ENCODE measurements at regions not wholly inside any gene's neighbourhood (a gene's known extent, or its start where the extent isn't known, plus 50 kb on each side); places are given as distances from the start of the nearest gene placed in this dataset.
"Not testable (repeated sequence)": the region's sequence is repeated elsewhere in the genome, so short reads cannot be mapped to it uniquely, and the experiment has no call there.

DNA sequence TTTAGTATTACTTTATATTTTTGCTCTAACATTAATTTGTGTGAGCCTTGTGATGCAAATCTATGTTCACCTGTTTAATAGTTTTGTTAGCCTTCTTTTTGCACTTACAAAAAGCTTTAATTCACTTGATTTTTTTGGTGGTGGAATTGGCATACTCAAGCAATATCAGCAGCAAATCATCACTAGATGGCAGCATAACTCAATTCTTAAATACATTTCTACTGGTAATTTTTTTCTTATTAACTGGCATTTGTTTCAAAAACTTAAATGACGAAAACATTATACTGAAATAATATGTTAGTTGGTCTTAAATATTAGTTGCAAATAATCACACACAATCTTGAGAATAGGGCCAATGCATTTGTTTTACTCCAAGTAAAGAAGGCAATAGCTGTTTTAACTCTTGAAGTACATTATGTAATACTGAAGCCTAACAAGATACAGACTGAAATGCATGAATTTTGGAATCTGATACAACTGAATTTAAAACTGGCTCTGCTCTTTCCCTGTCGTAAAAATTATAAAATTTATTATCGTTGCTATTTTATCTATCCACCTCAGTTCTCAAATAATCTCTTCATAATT, 151.5 kb downstream of the ATXN7L3B start:
- DNase-seq = peak; percentile 35

GRCh38 chr12:74689929-74690328, 152.3 kb downstream of the ATXN7L3B start:
- no peak for DNase-seq

DNA sequence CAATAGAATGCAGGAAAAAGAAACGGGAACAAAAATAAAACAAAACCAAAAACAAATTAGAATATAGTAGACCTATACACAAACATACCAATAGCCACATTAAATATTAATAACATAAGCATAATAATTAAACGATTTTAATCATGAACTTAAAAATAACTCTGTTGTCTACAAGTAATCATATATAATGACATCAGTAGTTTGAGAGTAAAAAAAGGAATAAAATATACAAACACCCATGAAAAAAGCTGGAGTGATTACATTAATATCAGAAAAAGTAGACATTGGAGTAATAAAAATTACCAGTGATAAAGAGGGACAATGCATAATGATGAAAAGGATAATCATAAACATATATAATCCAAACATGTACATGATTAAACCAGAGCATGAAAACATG, 181.8 kb downstream of the ATXN7L3B start:
- DNase-seq = no peak

DNA sequence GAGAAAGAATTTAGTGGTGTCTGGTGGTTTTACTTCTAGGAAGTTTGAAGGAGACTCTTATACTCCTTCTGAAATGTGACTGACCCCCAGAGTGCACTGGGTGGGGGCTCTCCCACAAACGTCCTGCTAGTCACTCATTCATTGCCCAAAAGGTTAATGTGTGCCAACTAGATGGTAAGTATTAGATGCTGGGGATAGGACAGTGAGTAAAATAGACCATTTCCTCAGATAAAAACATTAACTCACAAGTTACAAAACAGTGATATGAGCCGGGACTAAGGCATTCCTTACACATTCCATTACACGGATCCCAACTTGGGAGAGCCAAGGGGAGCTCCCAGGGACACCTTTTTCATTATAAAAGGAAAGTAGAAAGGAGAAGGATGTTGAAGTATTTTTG, 185.1 kb downstream of the ATXN7L3B start:
- DNase-seq = no peak

- DNase-seq = no peak
Observed at GRCh38 chr12:74725154-74725553, 187.5 kb downstream of the ATXN7L3B start.

DNA sequence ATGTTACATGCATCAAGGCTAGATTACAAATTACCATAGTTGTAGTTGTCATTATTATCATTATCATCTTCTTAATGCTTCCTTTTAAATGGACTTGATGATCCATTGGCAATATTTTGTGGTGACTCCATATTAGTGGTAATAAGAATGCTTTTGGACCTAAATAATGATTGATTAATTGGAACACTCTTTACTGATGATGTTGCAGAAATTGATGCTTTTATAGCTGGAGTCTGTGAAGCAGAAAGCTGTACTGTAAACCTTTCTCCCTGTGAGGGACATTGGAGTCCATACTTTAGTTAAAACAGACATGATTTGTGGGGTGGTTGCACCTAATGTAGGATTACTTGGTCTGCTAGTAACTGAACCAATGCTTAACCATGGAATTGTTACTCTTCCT, 190.4 kb downstream of the ATXN7L3B start:
- no peak for DNase-seq

DNA sequence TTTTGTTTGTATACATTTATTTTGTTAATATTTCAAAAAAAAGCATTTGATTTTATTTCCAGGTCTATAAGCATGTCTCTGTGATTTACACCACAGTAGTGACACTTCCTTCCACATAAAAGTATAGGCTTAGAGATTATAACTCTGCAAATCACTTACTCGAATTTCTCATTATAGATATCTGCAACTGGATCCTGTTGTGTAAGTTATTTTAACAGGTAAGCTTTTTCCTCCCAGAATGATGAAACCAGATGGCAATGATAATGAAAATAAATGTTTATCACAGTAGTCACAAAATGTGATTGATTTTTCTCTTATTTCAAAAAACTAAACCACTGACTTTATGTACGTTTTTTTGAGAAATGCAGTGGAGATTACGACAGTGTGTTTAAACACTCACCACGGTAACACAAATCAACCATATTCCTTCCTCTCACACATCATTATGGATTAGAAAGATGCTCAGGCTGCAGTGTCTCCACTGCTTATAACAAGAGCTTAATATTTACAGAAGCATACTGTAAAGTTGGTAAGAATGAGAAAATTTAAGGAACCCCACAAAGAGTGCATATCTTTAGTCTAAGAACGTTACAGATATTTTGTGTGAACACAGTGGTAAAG, 194.6 kb downstream of the ATXN7L3B start:
- DNase-seq = no peak

GRCh38 chr12:74732826-74733225, 195.2 kb downstream of the ATXN7L3B start:
- no peak for DNase-seq

- no peak for DNase-seq
Observed at GRCh38 chr12:74741112-74741511, 203.5 kb downstream of the ATXN7L3B start.

GRCh38 chr12:74747305-74747704, 209.7 kb downstream of the ATXN7L3B start:
- no peak for DNase-seq

DNA sequence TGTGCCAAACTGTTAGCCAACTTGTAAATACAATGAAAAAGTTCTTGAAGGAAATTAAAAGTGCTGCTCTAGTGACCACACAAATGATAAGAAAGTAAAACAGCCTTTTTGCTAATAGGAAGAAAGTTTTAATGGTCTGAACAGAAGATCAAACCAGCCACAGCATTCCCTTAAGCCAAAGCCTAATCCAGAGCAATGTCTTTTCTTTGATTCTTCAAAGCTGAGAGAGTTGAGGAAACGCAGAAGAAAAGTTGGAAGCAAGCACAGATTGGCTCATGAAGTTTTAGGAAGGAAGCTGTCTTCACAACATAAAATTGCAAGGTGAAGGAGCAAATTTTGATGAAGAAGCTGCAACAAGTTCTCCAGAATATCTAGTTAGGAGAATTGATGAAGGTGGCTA, 213.8 kb downstream of the ATXN7L3B start:
- DNase-seq = no peak

- DNase-seq = no peak
Observed at GRCh38 chr12:74752215-74752614, 214.6 kb downstream of the ATXN7L3B start.

DNA sequence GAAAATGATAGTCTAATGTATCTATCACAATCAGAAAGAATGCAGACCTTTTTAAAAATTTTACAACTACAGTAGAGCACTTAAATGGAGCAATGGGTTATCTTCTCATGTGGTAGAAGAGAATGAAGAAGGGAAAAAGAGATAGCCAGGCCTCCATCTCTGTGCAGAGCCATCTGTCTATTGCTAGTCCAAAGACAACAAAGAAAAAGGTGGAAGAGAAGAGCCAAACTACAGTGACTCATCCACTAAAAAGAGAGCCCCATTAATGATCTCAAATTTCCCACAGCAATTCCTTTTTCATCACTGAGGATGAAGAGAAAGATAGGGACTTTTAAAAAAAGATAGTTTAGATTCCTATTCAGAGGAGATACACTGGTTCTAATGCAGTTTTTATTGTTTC, 232.9 kb downstream of the ATXN7L3B start:
- no peak for DNase-seq

GRCh38 chr12:74775276-74775675, 237.6 kb downstream of the ATXN7L3B start:
- no peak for DNase-seq

GRCh38 chr12:74776378-74776777, 238.7 kb downstream of the ATXN7L3B start:
- DNase-seq = no peak

GRCh38 chr12:74780182-74780849, 242.7 kb downstream of the ATXN7L3B start:
- DNase-seq = no peak

DNA sequence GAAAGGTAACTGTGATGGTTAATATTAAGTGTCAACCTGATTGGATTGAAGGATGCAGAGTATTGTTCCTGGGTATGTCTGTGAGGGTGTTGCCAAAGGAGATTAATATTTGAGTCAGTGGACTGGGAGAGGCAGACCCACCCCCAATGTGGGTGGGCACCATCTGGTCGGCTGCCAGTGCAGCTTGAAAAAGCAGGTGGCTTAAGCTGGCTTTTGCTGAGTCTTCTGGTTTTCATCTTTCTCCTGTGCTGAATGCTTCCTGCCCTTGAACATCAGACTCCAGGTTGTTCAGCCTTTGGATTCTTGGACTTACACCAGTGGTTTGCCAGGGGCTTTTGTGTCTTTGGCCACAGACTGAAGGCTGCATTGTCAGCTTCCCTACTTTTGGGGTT, 243.2 kb downstream of the ATXN7L3B start:
- DNase-seq = not testable (repeated sequence)

DNA sequence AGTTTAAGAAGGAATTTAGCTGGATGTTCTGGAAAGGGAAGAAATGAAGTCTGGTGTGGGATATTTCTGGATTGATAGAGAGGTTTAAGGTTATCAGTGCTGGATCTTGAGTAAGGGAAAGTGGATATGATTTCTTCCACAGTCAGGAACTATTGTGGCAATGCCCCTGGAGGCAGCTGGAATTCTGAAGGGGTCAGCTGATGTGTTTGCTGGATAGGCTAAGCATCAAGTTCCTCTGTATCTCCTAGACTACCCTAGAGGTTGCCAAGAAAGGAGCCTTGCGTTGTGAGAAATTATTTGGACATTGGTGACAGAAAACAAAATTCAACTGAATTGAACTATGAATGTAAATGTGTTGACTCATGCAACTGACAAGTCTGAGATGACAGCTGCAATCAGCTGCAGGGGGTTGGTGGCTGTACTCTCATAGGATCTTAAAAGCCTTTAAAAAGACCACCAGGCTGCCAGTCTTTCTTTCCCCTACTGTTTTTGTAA, 244.4 kb downstream of the ATXN7L3B start:
- no peak for DNase-seq

DNA sequence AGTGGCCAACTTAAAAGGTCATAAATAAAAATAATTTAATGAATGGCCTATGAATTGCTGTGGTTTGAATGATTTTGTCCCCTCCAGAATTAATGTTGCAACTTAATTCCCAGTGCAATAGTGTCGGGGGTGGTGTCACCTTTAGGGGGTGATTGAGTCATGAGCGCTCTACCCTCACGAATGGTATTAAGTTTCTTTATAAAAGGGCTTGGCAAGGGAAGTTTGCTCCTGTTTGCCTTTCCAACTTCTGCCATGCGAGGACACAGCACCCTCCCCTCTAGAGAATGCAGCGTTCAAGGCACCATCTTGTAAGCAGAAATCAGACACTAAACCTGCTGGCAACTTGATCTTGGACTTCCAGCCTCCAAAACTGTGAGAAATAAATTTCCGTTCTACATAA, 253.3 kb downstream of the ATXN7L3B start:
- no peak for DNase-seq

DNA sequence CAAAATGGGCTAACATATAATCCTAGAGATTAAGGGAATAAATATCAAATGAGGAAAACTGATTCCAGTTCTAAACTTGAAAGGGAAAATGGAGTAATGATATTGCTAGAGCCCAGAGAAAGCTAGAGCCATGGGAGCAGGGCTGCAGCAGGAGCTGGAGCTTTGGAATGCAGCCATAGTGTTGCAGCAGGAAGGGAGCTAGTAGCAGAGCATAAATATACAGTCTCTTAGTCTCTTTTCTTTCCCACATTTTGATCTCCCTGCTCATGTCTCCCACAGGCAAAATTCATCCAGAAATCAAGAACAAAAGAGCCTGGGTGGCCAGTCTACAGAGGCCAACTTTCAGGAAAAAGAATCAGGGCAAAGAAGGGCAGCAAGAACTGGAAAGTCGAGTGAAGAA, 253.7 kb downstream of the ATXN7L3B start:
- DNase-seq = no peak

GRCh38 chr12:74794522-74794921, 256.9 kb downstream of the ATXN7L3B start:
- DNase-seq = no peak

DNA sequence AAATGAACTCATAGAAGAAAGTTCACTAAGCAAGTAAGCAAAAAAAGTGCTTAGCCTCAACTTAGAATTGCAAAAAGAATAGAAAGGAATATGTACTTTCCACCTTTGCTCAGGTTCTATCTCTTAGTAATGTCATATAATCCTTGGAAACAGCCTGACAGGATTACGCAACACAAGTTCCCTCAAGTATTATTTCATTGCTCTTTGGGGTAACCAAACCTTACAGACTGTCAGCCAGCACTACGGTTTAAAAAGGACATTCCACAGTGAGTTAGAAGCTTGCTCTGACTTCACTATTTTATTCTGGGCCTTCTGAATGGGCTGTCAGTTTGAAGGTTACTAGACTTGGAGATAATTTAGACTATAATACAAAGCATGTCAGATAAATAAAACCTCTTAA, 264.0 kb downstream of the ATXN7L3B start:
- no peak for DNase-seq

DNA sequence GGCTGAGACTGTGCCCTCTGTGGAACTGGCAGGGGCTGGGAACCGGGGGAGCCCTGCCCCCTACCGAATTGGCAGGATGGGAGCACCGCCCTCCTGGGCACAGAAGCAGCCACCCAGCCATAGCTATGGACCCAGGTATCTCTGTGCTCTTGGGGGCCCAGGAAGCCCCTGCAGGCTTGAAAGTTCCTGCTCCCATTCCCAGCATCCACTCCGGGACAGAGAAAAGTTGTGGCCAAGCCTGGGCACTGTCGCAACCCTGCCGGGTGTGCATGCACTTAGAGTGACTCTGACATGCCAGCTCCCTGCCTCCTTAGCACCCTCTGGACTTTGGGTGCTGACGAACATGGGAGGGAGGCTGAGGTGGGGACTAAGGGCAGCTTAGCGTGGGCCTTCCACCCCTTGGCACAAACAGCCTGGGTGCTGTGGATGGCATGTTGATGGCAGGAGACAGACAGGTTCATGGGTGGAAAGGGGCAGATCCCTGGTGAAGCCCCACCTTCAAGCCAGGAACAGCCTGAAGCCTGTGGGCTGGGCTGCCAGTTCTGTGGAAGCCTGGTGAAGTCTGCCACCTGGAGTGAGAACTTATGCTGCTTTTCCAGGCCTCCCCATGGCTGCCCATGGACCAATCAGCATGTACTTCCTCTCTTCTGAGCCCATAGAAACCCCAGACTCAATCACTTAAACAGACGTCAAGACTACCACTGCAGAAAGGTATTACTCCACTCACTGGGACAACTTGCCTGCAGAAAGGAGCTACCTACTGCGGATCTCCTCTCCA, 279.0 kb downstream of the ATXN7L3B start:
- DNase-seq = no peak

DNA sequence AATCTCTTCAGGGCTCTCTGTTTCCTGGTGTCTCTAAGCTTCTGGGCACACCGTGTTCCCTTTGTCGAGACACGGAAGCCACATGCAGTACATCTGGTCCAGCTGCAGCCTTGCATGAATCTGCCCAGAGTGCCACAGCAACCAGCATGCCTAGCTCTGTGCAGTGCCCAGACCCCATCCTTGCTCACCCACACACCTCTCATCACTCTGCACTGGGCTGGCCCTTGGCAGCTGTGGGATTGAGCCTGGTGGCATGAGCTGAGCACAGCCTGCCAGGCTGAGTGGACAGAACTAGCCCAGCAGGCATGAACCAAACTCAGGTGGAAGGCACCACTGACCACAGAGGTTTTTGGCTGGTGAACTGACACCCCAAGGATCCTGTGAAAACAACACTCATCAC, 279.9 kb downstream of the ATXN7L3B start:
- no peak for DNase-seq
